ENCODE measurements at regions not wholly inside any gene's neighbourhood (a gene's known extent, or its start where the extent isn't known, plus 50 kb on each side); places are given as distances from the start of the nearest gene placed in this dataset.
"Not testable (repeated sequence)": the region's sequence is repeated elsewhere in the genome, so short reads cannot be mapped to it uniquely, and the experiment has no call there.

- H3K4me3 ChIP-seq (ENCODE audit: low read length), result no peak overlapping the region
- TF ChIP-seq ZNF274 (IDR thresholded peaks at IDR 0.05; ENCODE audit: low read depth, low read length), result no peak
Measured at GRCh38 chr3:158936530-158937113, 134.8 kb downstream of the MFSD1 start.

GRCh38 chr3:158950178-158950901, 148.5 kb downstream of the MFSD1 start:
- no peak for TF ChIP-seq ZNF274 (IDR thresholded peaks at IDR 0.05; ENCODE audit: low read depth, low read length)

GRCh38 chr3:158953131-158953530, 151.3 kb downstream of the MFSD1 start:
- TF ChIP-seq ZNF274 (IDR thresholded peaks at IDR 0.05; ENCODE audit: low read depth, low read length), result no peak
- no peak overlapping the region for H3K4me3 ChIP-seq (ENCODE audit: low read length)

More at GRCh38 chr3:158950178-158950901, 148.5 kb downstream of the MFSD1 start:
- no peak overlapping the region for H3K4me3 ChIP-seq (ENCODE audit: low read length)

- no peak for TF ChIP-seq ZNF274 (IDR thresholded peaks at IDR 0.05; ENCODE audit: low read depth, low read length)
- no peak overlapping the region for H3K4me3 ChIP-seq (ENCODE audit: low read length)
Measured at GRCh38 chr3:158954420-158954819, 152.6 kb downstream of the MFSD1 start.

GRCh38 chr3:158957777-158958176, 155.9 kb downstream of the MFSD1 start:
- H3K4me3 ChIP-seq (ENCODE audit: low read length), result not testable (repeated sequence)

- no peak for TF ChIP-seq ZNF274 (IDR thresholded peaks at IDR 0.05; ENCODE audit: low read depth, low read length)
- no peak overlapping the region for H3K4me3 ChIP-seq (ENCODE audit: low read length)
Measured at GRCh38 chr3:158958873-158959272, 157.0 kb downstream of the MFSD1 start.

- no peak overlapping the region for H3K4me3 ChIP-seq (ENCODE audit: low read length)
Measured at GRCh38 chr3:158961471-158961870, 159.6 kb downstream of the MFSD1 start.

GRCh38 chr3:158961911-158962310, 160.1 kb downstream of the MFSD1 start:
- H3K4me3 ChIP-seq (ENCODE audit: low read length), result no peak overlapping the region
- no peak for TF ChIP-seq ZNF274 (IDR thresholded peaks at IDR 0.05; ENCODE audit: low read depth, low read length)

More at GRCh38 chr3:158961471-158961870, 159.6 kb downstream of the MFSD1 start:
- no peak for TF ChIP-seq ZNF274 (IDR thresholded peaks at IDR 0.05; ENCODE audit: low read depth, low read length)

GRCh38 chr3:158970006-158970405, 168.2 kb downstream of the MFSD1 start:
- no peak for TF ChIP-seq ZNF274 (IDR thresholded peaks at IDR 0.05; ENCODE audit: low read depth, low read length)

GRCh38 chr3:158974904-158975303, 173.1 kb downstream of the MFSD1 start:
- no peak overlapping the region for H3K4me3 ChIP-seq (ENCODE audit: low read length)
- TF ChIP-seq ZNF274 (IDR thresholded peaks at IDR 0.05; ENCODE audit: low read depth, low read length), result no peak

More at GRCh38 chr3:158970006-158970405, 168.2 kb downstream of the MFSD1 start:
- no peak overlapping the region for H3K4me3 ChIP-seq (ENCODE audit: low read length)

- no peak for TF ChIP-seq ZNF274 (IDR thresholded peaks at IDR 0.05; ENCODE audit: low read depth, low read length)
- no peak overlapping the region for H3K4me3 ChIP-seq (ENCODE audit: low read length)
Measured at GRCh38 chr3:158976966-158977365, 175.1 kb downstream of the MFSD1 start.

- TF ChIP-seq ZNF274 (IDR thresholded peaks at IDR 0.05; ENCODE audit: low read depth, low read length), result no peak
- no peak overlapping the region for H3K4me3 ChIP-seq (ENCODE audit: low read length)
Measured at GRCh38 chr3:158977497-158977896, 175.6 kb downstream of the MFSD1 start.

- no peak for TF ChIP-seq ZNF274 (IDR thresholded peaks at IDR 0.05; ENCODE audit: low read depth, low read length)
- no peak overlapping the region for H3K4me3 ChIP-seq (ENCODE audit: low read length)
Measured at GRCh38 chr3:158983216-158984099, 181.6 kb downstream of the MFSD1 start.

- TF ChIP-seq ZNF274 (IDR thresholded peaks at IDR 0.05; ENCODE audit: low read depth, low read length), result no peak
- H3K4me3 ChIP-seq (ENCODE audit: low read length), result no peak overlapping the region
Measured at GRCh38 chr3:158991146-158991705, 189.4 kb downstream of the MFSD1 start.
